ENCODE measurements at regions not wholly inside any gene's neighbourhood (a gene's known extent, or its start where the extent isn't known, plus 50 kb on each side); places are given as distances from the start of the nearest gene placed in this dataset.
A peak's percentile ranks its signal among the peaks of the same experiment; 100 is the strongest.
"Not testable (repeated sequence)": the region's sequence is repeated elsewhere in the genome, so short reads cannot be mapped to it uniquely, and the experiment has no call there.

DNA sequence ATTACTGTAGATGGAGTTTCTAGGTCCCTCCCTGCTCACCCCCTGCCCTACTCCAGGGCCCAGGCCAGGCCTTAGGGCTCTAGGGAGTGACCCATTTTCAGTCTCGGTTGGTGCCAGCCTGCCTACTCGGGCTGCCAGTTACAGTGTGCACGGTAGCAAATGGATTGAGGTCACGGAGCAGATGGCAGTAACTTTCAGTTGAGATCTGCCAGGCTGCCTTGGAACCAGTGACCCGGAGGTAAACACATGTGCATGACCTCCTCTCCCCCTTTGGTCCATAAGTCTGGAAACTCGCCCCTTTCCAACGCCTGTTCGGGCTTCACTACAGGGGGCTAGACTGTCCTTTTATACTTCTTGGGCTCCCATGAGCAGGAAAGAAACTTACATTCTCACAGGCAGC lies 139.7 kb upstream of the TBX3 start:
- no peak for DNase-seq

DNA sequence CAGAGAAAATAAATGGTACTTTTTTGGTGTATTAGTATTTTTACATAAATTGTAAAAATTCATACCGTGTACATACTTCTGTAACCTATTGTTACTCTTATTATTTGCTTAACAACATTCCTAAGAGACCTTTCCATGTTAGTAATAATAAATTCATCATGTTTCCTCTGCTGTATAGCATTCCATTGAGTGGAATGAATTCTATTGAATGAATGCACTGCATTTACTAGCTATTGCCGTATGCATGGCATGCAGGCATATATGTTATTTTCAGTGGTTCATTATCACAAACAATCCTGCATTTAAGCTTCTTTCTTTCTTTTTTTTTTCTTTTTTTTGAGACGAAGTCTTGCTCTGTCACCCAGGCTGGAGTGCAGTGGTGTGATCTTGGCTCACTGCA lies 137.6 kb upstream of the TBX3 start:
- DNase-seq: no peak

DNA sequence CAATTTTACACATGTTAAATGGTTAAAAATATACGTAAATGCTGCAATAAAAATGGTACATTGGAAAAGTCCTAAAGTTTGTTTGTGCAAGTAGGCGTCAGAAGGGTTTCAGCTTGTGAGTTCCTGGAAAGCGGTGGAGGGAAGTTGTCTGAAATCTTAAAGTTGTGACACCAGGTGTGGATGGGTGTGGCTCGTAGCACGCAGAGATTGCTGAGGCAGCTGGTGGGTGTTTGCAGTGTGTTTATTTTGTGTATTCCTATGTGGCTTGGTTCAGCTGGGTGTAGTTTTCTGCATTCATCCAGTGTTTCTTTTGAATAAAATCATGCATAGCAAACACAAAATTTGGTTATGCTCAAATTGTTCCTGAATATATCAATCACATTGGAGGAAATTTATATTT lies 136.8 kb upstream of the TBX3 start:
- DNase-seq: no peak

DNA sequence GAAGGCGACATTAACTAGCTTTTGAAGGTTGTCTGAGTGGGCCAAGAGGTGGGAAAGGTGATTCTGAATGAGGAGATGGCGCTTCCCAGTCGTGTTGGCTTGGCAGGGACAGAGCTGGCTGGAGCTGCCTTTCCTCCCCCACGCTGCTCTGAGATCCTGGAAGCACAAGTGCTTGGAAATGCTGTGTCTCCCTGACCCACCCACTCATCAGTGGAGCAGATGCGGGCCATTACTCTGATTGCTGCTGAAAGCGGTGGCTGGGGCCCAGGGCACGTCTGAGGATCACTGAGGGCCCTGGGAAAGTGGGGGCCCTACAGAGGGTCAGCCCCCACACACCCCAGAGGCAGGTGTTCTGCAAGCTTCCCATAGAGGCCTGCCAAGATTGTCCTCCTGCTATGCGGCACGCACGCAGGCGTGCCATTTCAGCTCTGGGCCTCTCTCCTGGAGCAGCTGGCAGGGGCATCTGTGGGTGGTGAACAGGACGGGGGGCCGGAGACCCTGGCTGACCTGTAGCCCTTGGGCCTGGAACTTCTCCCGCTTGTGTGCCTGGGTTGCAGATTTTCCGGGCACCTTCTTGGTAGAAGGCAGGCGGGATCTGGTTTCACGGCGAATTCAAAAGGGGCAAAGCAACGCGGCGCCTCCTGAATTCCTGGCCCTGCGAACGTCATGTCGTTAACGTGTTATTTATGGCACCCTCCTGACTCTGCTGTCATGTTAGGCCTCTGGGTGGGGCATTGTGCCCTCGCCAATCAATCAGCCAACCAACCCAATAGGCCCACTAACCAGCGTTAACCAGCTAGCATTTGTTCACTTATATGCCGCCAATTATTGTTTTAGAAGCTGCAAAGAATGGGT lies 133.8 kb upstream of the TBX3 start:
- no peak for DNase-seq

DNA sequence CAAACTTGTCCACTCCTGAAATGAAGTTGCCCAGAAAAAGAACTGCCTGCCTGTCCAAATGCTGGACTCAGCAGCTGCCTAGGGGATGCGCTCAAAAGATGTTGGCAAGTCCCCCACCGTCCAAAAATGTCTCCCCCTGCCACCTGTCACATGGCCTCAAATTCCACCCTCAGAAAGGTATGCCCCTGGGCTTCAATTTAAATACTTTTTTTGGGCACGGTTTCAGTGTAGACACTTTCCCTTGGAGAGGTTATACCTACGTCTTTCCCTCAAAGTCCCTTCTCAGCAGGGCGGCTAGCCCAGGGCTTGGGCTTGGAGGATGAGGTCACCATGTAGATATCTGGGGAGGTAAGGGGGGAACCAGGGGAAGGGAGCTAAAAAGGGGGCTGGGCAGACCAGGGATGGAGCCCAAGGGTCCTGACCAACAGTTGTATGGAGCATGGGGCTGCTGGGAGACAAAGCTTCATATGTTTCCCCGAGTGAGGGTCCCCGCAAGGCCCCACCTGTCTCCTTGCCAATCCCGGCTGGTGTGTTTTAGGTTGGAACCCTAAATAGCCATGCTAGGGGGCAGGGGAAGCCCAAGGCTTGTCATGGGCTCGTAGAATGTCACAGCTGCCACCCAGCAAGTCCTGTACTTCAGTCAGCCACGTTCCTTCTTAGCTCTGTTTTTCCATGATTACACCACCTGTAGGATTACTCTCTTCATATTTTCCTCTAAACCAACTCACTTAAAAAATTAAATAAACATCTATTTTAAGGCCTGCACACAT lies 131.2 kb upstream of the TBX3 start:
- DNase-seq: no peak

DNA sequence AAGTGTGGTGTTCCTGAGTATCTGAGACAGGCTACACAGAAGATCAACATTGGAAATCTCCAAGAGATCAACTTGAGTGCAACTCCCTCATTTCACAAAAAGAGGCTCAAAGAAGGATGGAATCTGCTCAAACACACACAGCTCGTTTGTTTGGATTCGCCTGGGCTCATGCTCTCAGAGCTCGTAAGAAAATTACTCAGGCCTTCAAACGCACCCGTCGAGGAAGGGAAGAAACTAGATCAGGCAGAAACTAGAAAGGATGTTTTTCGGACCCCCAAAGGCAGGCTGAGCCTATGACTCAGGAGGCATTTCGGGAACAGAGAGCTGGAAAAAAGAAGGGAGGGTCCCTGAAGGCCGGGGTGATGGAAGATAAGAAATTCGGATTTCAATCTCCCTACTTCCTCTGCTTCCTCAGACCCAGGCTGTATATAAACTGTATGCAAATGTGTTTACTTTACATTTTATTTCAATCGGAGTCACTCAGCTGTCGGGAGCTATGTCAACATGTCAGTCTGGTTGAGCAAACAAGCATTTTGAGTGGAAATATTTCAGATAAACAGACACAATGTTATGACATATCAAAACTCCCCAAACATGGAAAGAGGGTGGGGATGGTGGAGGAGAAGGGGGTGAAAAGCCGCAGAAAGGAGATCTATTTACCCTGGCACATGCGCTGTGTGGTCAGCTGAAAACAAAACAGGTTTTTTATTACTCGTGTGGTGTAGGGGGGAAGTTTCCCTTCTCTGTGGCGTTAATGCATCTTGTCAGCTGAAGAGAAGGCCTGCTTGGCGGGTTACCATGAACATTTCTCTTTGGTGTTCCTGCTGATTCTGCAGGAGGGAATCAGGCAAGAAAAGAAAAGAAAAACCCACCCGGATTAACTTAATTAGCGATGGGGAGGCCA lies 129.1 kb upstream of the TBX3 start:
- no peak for DNase-seq

DNA sequence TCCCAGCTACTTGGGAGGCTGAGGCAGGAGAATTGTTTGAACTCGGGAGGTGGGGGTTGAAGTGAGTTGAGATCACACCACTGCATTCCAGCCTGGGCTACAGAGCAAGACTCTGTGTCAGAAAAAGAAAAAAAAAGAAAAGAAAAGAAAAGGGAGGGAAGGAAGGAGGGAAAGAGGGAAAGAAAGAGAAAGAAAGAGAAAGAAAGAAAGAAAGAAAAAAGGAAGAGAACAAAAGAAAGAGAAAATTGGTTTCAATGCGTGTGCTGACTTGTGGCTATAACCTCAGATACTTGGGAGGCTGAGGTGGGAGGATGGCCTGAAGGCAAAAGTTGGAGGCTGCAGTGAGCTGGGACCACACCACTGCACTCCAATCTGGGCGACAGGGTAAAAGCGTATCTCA lies 128.4 kb upstream of the TBX3 start:
- no peak for DNase-seq

DNA sequence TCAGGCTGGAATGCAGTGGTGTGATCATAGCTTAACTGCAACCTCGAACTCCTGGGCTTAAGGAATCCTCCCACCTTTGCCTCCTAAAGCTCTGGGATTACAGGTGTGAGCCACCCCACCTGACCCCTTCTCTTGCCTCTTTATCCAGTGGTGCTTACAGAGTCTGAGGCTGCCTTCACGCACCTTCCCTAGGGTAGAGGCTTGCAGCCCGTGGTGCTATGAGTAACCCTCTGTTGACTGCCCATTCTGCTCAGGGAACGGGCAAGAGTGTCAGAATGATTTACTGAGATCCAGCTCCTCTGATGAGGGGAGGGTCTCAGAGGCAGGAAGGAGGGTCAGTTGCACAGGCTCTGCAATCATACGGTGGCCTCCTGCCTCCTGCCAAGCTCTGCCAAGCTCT lies 125.1 kb upstream of the TBX3 start:
- DNase-seq: no peak

DNA sequence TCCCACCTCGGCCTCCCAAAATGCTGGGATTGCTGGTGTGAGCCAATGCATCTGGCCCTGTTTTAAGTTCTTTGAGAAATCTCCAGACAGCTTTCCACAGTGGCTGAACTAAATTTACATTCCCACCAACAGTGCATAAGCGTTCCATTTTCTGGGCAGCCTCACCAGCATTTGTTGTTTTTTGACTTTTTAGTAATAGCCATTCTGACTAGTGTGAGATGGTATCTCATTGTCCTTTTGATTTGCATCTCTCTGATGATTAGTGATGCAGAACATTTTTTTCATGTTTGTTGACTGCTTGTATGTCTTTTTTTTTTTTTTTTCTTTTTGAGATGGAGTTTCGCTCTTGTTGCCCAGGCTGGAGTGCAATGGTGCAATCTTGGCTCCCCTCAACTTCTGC lies 117.4 kb upstream of the TBX3 start:
- DNase-seq: not testable (repeated sequence)

DNA sequence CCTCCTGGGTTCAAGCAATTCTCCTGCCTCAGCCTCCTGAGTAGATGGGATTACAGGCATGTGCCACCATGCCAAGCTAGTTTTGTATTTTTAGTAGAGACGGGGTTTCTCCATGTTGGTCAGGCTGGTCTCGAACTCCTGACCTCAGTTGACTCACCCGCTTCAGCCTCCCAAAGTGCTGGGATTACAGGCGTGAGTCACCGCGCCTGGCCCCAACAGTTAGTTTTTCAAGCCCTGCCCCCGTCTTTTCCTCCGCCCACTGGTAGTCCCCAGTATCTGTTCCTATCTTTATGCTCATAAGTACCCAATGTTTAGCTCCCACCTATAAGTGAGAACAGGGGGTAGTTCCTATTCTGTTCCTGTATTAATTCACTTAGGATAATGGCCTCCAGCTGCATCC lies 116.6 kb upstream of the TBX3 start:
- not testable (repeated sequence) for DNase-seq

DNA sequence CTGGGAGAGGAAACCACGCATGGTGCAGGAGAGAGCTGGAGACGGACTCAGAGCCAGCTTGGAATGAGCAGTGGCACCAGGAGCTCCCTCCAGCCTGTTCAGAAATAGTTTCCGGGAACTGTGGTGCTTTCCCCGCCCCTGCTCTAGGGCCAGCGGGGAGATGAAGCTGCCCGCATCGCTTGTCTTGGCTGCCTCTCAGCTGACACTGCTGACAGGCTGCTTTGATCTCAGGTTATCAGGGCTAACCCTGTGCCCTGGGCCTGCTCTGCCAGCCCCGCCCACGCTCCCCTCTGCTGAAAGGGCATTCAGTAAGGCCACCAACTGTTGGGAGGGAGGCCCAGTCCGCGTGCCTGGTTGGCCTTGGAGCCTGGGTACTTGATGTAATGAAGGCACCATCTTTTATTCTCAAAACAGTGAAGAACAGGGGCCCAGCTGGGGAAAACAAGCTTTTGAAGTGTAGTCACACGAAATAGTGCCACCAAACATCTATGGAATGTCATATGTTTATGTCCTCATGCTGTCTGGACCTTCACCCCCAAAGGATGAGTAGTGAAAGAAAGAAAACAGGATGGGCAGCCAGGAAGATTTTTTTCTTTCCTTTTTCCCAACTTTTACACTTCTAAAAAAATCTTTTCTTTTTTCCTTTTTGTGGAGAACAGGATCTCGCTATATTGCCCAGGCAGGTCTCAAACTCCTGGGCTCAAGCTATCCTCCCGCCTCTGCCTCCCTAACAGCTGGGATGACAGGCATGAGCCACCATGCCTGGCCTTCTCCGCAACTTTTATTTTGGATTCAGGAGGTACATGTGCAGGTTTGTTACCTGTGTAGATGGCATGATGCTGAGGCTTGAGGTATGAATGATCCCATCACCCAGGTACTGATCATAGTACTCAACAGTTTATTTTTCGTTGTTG lies 115.9 kb upstream of the TBX3 start:
- DNase-seq: peak; percentile 1

DNA sequence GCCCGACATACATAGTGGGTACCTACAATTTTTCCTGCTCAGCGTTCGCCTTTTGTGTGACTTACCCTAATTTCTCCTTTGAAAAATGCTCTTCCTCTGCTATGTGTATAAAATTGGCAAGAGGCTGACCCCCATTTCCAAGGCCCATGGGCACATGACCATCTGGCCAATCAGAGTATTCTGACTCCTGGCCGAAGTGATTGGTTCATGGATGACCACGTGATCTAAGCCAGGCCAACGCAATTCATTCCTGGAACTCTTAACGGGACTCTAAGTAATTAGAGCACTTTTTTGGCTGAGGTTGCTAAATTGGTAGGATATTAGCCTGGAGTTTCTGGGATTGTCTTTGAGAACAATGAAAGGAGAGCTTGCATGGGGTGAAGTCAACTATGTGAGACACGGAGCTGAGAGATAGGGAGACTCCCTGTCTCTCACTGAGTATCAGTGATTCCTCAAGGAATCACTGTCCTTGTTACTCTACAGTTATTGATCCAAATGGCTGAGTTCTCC lies 110.1 kb upstream of the TBX3 start:
- no peak for DNase-seq

DNA sequence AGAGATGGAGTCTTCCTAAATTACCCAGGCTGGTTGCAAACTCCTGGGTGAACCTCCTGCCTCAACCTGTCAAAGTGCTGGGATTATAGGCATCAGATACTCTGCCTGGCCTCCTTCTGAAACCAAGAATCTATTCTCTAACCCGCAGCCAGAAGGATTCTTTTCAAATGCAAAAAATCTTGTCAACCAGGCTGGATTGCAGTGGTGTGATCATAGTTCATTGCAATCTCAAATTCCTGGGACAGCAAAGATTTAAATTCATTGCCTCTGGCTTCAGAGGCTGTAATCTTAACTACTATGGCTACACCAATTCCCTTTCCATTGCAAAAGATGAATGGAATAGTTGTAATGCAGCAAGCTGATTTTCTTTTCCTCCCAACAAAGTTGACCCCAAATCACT lies 106.3 kb upstream of the TBX3 start:
- no peak for DNase-seq

DNA sequence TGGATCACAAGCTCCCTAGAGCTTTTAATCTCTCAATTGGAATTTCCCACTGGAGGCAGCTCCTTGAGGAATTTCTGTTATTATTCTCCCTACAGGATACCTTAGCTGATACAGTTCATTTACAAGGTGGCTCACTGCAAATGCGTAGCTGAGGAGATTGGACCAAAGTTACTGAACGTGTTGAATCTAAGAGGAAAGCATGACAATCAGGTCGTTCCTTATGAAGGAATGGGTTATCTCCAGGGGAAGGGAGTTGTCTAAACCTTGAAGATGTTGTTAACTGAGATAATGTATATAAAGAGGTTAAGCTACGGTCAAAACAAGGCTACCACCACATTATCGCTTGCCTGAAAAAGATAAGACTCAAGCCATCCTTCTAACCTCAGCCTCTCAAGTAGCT lies 105.8 kb upstream of the TBX3 start:
- DNase-seq: no peak

DNA sequence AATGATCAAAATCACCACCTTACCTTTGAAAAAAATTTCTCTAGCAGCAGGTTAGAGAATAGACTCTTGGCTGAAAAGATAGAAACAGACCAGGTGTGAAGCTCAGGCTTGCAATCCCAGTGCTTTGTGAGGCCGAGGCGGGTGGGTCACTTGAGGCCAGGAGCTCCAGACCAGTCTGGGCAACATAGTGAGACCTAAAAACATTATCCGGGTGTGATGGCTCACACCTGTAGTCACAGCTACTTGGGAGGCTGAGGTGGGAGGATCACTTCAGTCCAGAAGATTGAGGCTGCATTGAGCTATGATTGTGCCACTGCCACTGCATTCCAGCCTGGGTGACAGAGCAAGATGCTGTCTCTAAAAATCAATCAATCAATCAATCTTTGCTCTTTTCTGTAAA lies 105.3 kb upstream of the TBX3 start:
- DNase-seq: no peak

DNA sequence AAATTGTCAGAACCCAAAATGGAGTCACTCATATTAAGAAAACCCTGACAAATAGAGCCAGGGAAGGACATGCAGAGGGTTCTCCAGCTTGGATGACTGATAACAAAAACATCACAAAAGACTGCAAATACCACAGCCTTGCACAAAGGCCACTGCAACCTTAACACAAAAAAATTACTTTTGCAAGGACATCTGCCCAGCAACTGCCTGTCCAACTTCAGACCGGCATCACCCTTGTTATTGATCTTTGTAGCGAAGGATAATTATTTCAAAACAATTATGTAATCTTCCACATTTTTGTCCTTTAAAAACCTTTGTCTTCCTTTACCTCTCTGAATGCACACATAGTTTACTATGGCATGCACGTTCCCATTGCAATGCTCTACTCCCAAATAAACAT lies 100.6 kb upstream of the TBX3 start:
- DNase-seq: no peak

DNA sequence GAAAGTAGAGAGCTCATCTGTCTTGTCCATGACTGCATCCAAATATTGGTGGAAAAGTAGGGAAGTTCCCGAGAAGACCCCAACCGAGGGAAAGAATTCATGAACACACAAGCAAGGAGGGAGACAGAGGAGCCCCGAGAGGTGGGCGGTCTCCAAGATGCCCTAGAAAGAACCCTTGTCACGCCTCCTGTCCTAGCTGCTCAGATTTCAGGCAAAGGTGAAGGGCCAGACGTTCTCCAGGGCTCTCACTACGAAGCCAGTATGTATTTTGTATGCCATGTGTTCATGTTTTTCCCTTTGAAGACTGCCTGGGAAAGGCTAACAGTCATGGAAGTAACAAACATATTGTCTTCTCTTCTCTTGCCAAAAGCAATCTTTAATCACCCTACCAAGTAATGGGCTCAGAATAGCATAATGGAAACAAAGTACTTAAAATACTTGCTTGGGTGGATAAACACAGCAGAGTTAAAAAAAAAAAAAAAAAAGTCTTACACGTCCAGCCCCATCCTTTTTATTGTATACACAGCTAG lies 99.2 kb upstream of the TBX3 start:
- DNase-seq: no peak

DNA sequence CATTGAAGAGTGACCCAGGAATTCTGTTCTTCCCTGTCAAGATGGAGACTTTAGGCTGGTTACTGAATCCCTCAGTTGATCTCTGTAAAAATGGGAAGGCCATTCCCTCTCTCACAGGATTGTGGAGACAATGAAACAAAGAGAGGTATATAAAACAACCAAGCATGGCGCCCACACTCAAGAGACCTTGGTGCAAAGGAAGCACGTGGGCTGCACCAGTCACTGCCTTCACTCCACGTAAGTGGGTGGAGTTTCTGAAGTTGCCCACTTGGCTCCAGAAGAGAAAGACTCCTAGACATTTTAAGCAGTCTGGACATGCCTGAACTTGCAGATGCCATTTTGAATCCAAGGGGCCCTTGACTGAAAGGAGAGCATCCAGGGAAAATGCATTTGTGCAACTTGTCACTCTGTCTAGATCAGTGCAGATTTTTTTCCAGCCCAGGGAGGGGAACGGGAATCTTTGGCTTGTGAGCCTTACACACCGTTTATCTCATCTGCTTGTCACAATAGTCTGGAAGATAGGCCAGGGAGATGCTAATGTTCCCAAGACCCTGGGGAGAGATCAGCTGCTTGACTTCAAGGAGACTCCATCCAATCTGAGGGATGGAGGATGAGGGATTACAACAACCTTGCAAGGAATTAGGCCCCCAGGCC lies 96.9 kb upstream of the TBX3 start:
- DNase-seq: no peak

DNA sequence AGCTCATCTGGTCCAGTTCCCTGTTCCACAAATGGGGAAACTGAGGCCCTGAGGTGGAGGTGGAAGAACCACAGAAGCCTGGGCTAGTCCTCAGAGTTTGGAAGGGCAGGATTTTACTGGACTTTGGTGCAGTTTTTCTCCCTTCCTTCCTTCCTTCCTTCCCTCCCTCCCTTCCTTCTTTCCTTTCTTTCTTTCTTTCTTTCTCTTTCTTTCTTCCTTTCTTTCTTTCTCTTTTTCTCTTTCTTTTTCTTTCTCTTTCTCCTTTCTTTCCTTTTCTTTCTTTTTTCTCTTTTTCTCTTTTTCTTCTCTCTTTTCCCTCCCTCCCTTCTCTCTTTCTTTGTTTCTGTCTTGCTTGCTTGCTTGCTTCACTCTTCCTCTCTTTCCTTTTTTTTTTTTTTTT lies 95.7 kb upstream of the TBX3 start:
- DNase-seq: no peak

DNA sequence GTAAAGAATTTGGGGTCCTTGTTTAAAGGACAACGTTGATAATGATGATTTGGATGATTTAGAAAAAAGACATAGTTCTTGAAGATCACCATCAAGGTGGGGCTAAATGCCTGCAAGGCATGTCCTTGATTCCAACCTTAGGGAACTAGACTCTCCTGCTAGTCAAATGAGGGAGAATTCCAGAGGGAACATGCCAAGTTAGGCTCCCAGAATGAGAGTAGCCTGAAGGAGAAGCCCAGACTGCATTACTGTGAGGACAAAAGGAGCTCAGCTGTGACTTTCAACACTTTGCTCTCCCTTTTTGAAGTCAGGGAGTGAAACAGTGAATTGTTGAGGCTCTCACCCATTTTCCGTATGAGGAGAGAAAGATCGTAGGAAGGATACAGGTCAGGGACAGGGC lies 95.2 kb upstream of the TBX3 start:
- DNase-seq: no peak

DNA sequence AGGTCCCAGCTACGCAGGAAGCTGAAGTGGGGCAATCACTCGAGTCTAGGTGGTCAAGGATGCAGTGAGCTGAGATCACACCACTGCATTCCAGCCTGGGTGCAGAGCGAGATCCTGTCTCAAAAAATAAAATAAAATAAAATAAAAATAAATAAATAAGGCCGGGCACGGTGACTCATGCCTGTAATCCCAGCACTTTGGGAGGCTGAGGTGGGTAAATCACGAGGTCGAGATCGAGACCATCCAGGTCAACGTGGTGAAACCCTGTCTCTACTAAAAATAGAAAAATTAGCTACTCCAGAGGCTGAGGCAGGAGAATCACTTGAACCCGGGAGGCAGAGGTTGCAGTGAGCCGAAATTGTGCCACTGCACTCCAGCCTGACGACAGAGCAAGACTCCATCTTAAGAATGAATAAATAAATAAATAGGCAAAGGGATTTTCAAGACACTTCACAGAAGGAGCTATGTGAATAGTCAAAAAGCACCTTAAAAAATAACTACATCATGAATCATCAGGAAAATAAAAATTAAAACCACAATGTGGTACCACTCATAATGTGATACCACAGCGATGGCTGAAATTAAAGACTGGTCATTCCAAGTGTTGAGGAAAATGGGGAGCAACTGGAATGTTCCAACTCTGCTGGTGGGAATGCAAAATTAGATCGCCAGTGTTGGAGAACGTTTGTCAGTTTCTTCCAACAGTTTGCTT lies 92.9 kb upstream of the TBX3 start:
- DNase-seq: no peak
